RWPE1 (cell line): ENCODE measurements at regions not wholly inside any gene's neighbourhood (a gene's known extent, or its start where the extent isn't known, plus 50 kb on each side); places are given as distances from the start of the nearest gene placed in this dataset.

Experiments
- CTCF ChIA-PET: fragments of 350-600 bp; sonication (Branson Sonifier 250); formaldehyde crosslinking; extraction: SDS; loops from one replicate; lab custom pipeline; 2021; lab: Yijun Ruan, JAX
- POLR2A ChIA-PET: fragments of 400-600 bp; formaldehyde crosslinking; extraction: SDS; loops from one replicate; lab custom pipeline; 2020; ENCODE audit warnings: antibody characterized with exemption; ENCODE audit not compliant: low non-redundant PET; lab: Yijun Ruan, JAX
- DNase-seq: peaks from one replicate; pipeline ENCODE4 v3.0.0; 2012; ENCODE audit warnings: low spot score
- H3K27ac ChIP-seq: fragments of 450-650 bp; 2 replicates; pipeline ENCODE4 v1.5.1; 2017
- TF ChIP-seq, protein P1 (sequence below): fragments of 450-650 bp; conservative IDR thresholded peaks from 2 replicates; pipeline ENCODE4 v1.5.1; 2017; ENCODE audit warnings: low read depth, mild to moderate bottlenecking

- H3K27ac ChIP-seq: no peak overlapping the region
- ChIA-PET CTCF (interaction anchor here (0.9 kb wide), 1 partner anchor 30 kb away, joined by 3 read pairs; no protein-coding TSS in a partner anchor), POLR2A (no interaction called here)
- TF ChIP-seq, protein P1, sequence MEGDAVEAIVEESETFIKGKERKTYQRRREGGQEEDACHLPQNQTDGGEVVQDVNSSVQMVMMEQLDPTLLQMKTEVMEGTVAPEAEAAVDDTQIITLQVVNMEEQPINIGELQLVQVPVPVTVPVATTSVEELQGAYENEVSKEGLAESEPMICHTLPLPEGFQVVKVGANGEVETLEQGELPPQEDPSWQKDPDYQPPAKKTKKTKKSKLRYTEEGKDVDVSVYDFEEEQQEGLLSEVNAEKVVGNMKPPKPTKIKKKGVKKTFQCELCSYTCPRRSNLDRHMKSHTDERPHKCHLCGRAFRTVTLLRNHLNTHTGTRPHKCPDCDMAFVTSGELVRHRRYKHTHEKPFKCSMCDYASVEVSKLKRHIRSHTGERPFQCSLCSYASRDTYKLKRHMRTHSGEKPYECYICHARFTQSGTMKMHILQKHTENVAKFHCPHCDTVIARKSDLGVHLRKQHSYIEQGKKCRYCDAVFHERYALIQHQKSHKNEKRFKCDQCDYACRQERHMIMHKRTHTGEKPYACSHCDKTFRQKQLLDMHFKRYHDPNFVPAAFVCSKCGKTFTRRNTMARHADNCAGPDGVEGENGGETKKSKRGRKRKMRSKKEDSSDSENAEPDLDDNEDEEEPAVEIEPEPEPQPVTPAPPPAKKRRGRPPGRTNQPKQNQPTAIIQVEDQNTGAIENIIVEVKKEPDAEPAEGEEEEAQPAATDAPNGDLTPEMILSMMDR: no peak
- no peak for DNase-seq
Measured at GRCh38 chr4:24443200-24443599, 141.2 kb downstream of the DHX15 start.

DNA sequence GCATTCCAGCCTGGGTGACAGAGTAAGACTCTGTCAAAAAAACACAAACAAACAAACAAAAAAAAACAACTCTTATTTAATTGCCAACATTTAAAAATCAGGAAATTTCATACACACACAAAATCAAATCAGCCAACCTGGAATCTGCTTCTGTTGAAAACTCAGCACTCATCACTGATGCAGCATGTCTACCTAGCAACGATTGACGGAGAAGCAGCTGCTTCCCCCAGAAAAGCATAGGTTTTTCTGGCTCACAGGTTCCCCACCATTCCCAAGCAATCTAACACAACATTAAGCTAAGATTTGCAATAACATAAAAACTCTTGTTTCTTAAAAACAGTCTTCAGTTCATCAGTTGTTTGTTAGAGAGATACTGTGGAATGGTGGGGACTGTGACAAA is 143.6 kb downstream of the DHX15 start:
- DNase-seq: no peak
- ChIA-PET POLR2A (no interaction called here), CTCF (no interaction called here)
- TF ChIP-seq, protein P1: no peak
- H3K27ac ChIP-seq: no peak overlapping the region

DNA sequence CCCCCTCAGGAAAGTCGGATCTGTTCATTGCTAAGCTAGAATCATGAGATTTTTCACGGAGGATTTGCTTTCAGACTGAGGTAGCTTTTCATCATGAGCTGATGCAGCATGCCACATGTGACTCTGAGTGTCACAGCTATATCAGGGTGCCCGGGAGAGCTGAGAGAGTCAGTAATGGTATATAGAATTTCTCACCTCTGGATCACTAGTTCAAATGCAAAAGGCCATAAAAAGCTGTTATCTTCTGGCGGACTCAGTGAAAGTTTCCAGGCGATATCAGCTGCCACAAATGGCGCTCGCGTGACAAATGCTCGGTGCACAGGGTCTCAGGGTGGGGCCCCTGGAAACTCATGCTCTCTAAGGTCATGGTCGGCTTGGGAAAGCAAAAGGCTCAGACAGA is 150.1 kb downstream of the DHX15 start:
- TF ChIP-seq, protein P1: no peak
- ChIA-PET POLR2A (no interaction called here), CTCF (interaction anchor here (0.6 to 0.9 kb wide), 2 partner anchors 54 to 533 kb away, joined by 3 to 5 read pairs; no protein-coding TSS in a partner anchor)
- no peak overlapping the region for H3K27ac ChIP-seq
- DNase-seq: no peak

DNA sequence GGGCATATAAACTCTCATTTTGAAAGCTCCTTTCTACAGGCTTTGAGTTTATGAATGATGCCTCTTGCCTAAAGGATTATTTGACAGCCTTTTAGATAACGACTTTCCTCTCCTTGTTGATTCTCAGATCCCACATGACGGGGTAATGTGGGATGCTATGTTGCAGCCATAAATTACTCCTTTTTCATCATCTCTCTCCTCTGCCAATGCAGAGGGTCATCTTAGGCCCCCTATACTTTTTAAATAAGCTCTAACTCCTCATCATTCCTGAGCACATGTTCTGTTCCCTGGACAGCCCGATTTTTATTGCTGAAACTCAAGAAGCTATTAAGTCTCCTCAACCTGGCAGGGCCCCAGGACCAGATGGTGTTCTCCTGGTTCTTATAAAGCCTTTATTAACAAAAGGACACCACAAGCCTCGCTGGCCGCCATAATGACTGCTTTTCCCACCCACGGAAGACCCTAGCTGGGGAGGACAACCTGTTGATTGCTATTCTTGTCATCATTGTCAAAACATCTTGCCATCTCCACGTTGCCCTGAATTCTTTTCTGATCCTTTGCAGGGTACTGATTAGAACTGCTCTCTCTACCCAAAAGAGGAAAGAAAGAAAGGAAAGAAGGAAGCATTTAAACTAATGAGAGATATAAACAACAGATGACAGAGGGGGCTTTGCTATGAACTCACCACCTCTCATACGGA is 150.7 kb downstream of the DHX15 start:
- DNase-seq: no peak
- no peak overlapping the region for H3K27ac ChIP-seq
- CTCF ChIA-PET: no interaction called here
- TF ChIP-seq, protein P1: no peak
- POLR2A ChIA-PET: no interaction called here

- CTCF ChIA-PET: no interaction called here
- no peak overlapping the region for H3K27ac ChIP-seq
- POLR2A ChIA-PET: no interaction called here
- TF ChIP-seq, protein P1: no peak
- no peak for DNase-seq
Measured at GRCh38 chr4:24428850-24429249, 155.5 kb downstream of the DHX15 start.

DNA sequence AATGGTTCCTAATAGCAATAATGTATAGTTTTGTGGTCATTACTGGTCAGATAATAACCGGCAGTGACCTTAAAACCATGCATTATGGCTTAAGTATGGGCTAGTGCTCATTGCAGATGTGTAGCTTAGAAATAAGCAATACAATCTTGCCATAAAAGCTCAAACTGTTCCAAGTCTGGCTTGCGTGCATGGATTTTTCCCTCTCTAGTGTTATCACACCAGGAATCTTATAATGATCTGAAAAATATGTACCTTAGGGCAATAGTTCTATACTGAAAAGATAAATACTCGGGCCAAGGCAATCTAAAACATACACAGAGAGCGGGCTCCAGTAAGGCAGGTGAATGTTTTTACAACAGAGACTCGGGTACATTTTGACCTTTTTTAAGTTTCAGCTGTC is 157.8 kb downstream of the DHX15 start:
- no peak for DNase-seq
- CTCF ChIA-PET: no interaction called here
- POLR2A ChIA-PET: no interaction called here
- TF ChIP-seq, protein P1: no peak
- no peak overlapping the region for H3K27ac ChIP-seq
